GM11168 (cell line): ENCODE measurements at regions not wholly inside any gene's neighbourhood (a gene's known extent, or its start where the extent isn't known, plus 50 kb on each side); places are given as distances from the start of the nearest gene placed in this dataset.

ENCODE experiments used
- in situ Hi-C: fragments of 300-500 bp; cut with MboI; formaldehyde crosslinking; loops from one replicate; pipeline ENCODE4 v1.12.0; 2022; ENCODE audit warnings: low sequenced_read_pairs; ENCODE audit not compliant: unreplicated experiment

GRCh38 chr15:77746254-77747174 is 113.8 kb upstream of the LINGO1 start:
- in situ Hi-C loops, result no loop called here

- in situ Hi-C loops, result no loop called here
Observed at GRCh38 chr15:77744398-77744797, 111.7 kb upstream of the LINGO1 start.

GRCh38 chr15:77742570-77742969 is 109.9 kb upstream of the LINGO1 start:
- in situ Hi-C loops, result no loop called here

GRCh38 chr15:77742127-77742526 is 109.4 kb upstream of the LINGO1 start:
- in situ Hi-C loops, result no loop called here

GRCh38 chr15:77741106-77741505 is 108.4 kb upstream of the LINGO1 start:
- in situ Hi-C loops, result no loop called here

- in situ Hi-C loops, result no loop called here
Observed at GRCh38 chr15:77739591-77740378, 107.1 kb upstream of the LINGO1 start.

GRCh38 chr15:77738441-77739302 is 106.0 kb upstream of the LINGO1 start:
- in situ Hi-C loops, result no loop called here

- in situ Hi-C loops, result no loop called here
Observed at GRCh38 chr15:77738038-77738370, 105.3 kb upstream of the LINGO1 start.

GRCh38 chr15:77737238-77738037 is 104.7 kb upstream of the LINGO1 start:
- in situ Hi-C loops, result no loop called here

- in situ Hi-C loops, result no loop called here
Observed at GRCh38 chr15:77734306-77734705, 101.6 kb upstream of the LINGO1 start.

- in situ Hi-C loops, result no loop called here
Observed at GRCh38 chr15:77733579-77734300, 101.0 kb upstream of the LINGO1 start.

GRCh38 chr15:77732514-77733335 is 100.0 kb upstream of the LINGO1 start:
- in situ Hi-C loops, result no loop called here

GRCh38 chr15:77731945-77732344 is 99.2 kb upstream of the LINGO1 start:
- in situ Hi-C loops, result no loop called here

- in situ Hi-C loops, result no loop called here
Observed at GRCh38 chr15:77731067-77731466, 98.4 kb upstream of the LINGO1 start.

GRCh38 chr15:77727635-77728304 is 95.1 kb upstream of the LINGO1 start:
- in situ Hi-C loops, result no loop called here

- in situ Hi-C loops, result no loop called here
Observed at GRCh38 chr15:77724715-77725114, 92.0 kb upstream of the LINGO1 start.

- in situ Hi-C loops, result no loop called here
Observed at GRCh38 chr15:77723756-77724155, 91.0 kb upstream of the LINGO1 start.
